ENCODE measurements at regions not wholly inside any gene's neighbourhood (a gene's known extent, or its start where the extent isn't known, plus 50 kb on each side); places are given as distances from the start of the nearest gene placed in this dataset.

- TF ChIP-seq CTCF (IDR thresholded peaks at IDR 0.05) = no peak
- DNase-seq (ENCODE audit: low spot score) = no peak
- H3K4me3 ChIP-seq = no peak overlapping the region
- H3K27ac ChIP-seq = no peak overlapping the region
Measured at GRCh38 chr10:3412071-3412582, 239.5 kb upstream of the PITRM1 start.

- Histone ChIP-seq H3K4me3 (no peak overlapping the region), H3K27ac (no peak overlapping the region)
- DNase-seq (ENCODE audit: low spot score) = no peak
- TF ChIP-seq CTCF (IDR thresholded peaks at IDR 0.05) = no peak
Measured at GRCh38 chr10:3411044-3411443, 238.5 kb upstream of the PITRM1 start.

DNA sequence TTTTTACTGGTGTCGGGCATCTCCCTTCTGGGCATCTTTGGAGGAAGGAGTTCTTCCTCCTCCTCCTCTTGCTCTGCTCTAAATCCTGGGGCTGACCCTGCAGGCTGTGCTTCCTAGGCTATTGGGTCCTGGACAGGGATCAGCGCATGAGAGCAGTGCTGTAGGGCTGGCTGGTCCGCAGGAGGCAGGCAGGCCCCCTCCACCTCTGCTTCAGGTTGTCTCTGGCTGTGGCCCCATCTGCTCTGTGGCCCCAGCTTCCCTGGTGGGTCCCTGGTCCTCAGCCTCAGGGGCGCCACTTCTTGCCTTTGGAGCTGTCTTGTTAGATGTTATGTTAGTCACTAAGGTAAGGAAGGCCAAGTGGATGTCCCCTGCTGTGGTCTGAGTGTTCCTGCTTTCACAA, 237.3 kb upstream of the PITRM1 start:
- Histone ChIP-seq H3K27ac (no peak overlapping the region), H3K4me3 (no peak overlapping the region)
- TF ChIP-seq CTCF (IDR thresholded peaks at IDR 0.05) = no peak
- no peak for DNase-seq (ENCODE audit: low spot score)

DNA sequence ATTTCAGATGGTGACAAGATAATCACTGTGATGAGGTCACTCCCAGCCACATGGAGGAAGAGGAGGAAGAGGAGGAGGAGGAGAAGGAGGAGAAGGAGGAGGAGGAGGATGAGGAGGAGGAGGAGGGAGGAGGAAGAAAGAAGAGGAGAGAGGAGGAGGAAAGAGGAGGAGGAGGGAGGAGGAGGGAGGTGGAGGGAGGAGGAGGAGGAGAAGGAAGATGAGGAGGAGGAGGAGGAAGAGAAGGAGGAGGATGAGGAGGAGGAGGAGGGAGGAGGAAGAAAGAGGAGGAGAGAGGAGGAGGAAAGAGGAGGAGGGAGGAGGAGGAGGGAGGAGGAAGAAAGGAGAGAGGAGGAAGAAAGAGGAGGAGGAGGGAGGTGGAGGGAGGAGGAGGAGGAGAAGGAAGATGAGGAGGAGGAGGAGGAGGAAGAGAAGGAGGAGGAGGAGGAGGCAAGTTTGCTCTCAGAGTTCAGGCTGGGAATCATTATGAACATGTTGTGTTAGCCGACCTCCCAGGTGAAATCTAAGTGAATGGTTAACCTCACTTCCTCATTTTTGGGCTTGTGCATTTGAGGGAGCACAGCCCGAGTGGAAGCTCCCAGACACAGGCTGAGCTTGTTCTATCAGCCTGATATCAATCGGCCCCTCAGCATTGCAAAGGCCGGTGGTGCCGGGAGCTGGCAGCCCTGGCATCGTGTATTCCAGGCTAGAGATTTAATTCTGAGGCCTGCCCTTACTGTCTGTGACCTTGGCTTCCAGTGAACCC, 236.2 kb upstream of the PITRM1 start:
- H3K4me3 ChIP-seq = no peak overlapping the region
- DNase-seq (ENCODE audit: low spot score) = no peak
- TF ChIP-seq CTCF (IDR thresholded peaks at IDR 0.05) = no peak
- no peak overlapping the region for H3K27ac ChIP-seq

- DNase-seq (ENCODE audit: low spot score) = no peak
- no peak overlapping the region for H3K27ac ChIP-seq
- H3K4me3 ChIP-seq = no peak overlapping the region
- no peak for TF ChIP-seq CTCF (IDR thresholded peaks at IDR 0.05)
Measured at GRCh38 chr10:3407208-3407607, 234.6 kb upstream of the PITRM1 start.

DNA sequence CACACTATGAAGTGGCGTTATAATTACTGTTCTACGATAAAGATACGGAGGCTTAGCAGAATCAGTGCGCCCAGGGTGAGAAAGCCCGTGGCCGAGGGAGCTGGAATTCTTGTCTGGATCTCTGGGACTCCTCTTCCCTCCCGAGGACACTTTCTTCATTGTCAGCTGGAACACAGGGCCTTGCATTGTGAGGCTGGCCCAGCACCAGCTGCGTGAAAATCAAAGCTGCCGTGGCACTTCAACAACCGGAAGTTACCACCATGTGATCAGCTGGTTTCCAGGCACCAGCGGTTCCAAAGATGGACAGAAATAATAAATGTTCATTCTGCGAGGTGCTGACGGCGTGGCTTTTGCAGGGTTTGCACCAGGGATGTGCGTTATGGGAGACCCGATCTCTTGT, 234.0 kb upstream of the PITRM1 start:
- DNase-seq (ENCODE audit: low spot score) = no peak
- Histone ChIP-seq H3K27ac (no peak overlapping the region), H3K4me3 (no peak overlapping the region)
- TF ChIP-seq CTCF (IDR thresholded peaks at IDR 0.05) = no peak

- TF ChIP-seq CTCF (IDR thresholded peaks at IDR 0.05) = no peak
- Histone ChIP-seq H3K4me3 (no peak overlapping the region), H3K27ac (no peak overlapping the region)
- no peak for DNase-seq (ENCODE audit: low spot score)
Measured at GRCh38 chr10:3404381-3404780, 231.8 kb upstream of the PITRM1 start.
